HG03520 (cell line): ENCODE measurements at regions not wholly inside any gene's neighbourhood (a gene's known extent, or its start where the extent isn't known, plus 50 kb on each side); places are given as distances from the start of the nearest gene placed in this dataset.
"Not testable (repeated sequence)": the region's sequence is repeated elsewhere in the genome, so short reads cannot be mapped to it uniquely, and the experiment has no call there.

ENCODE experiments used
- ATAC-seq: cut with Tn5 transposase; IDR thresholded peaks from one replicate; pipeline ENCODE4 v1.9.1; 2021; ENCODE audit warnings: mild to moderate bottlenecking, moderate library complexity; ENCODE audit not compliant: unreplicated experiment

GRCh38 chr3:33919312-33920120 is 121.1 kb downstream of the PDCD6IP start:
- ATAC-seq = no peak

GRCh38 chr3:33920511-33920910 is 122.1 kb downstream of the PDCD6IP start:
- no peak for ATAC-seq

- ATAC-seq = no peak
Measured at GRCh38 chr3:33921608-33922007, 123.2 kb downstream of the PDCD6IP start.

GRCh38 chr3:33926998-33927605 is 128.7 kb downstream of the PDCD6IP start:
- no peak for ATAC-seq

- no peak for ATAC-seq
Measured at GRCh38 chr3:33929813-33930212, 131.4 kb downstream of the PDCD6IP start.

GRCh38 chr3:33931512-33931911 is 133.1 kb downstream of the PDCD6IP start:
- ATAC-seq = no peak

GRCh38 chr3:33932010-33932764 is 133.8 kb downstream of the PDCD6IP start:
- no peak for ATAC-seq

- ATAC-seq = no peak
Measured at GRCh38 chr3:33936171-33936920, 137.9 kb downstream of the PDCD6IP start.

GRCh38 chr3:33936921-33937525 is 138.6 kb downstream of the PDCD6IP start:
- ATAC-seq = no peak

GRCh38 chr3:33937628-33938027 is 139.2 kb downstream of the PDCD6IP start:
- no peak for ATAC-seq

- no peak for ATAC-seq
Measured at GRCh38 chr3:33940149-33940548, 141.7 kb downstream of the PDCD6IP start.

- ATAC-seq = no peak
Measured at GRCh38 chr3:33940736-33941135, 142.3 kb downstream of the PDCD6IP start.

- ATAC-seq = peak; percentile 47
Measured at GRCh38 chr3:33941804-33942203, 143.4 kb downstream of the PDCD6IP start.

GRCh38 chr3:33942483-33943150 is 144.2 kb downstream of the PDCD6IP start:
- ATAC-seq = no peak

- no peak for ATAC-seq
Measured at GRCh38 chr3:33943277-33943676, 144.8 kb downstream of the PDCD6IP start.

GRCh38 chr3:33946612-33947011 is 148.2 kb downstream of the PDCD6IP start:
- not testable (repeated sequence) for ATAC-seq

GRCh38 chr3:33947272-33948195 is 149.1 kb downstream of the PDCD6IP start:
- ATAC-seq = no peak

- ATAC-seq = no peak
Measured at GRCh38 chr3:33949074-33949473, 150.6 kb downstream of the PDCD6IP start.

- ATAC-seq = no peak
Measured at GRCh38 chr3:33954956-33955355, 156.5 kb downstream of the PDCD6IP start.
